ENCODE measurements at regions not wholly inside any gene's neighbourhood (a gene's known extent, or its start where the extent isn't known, plus 50 kb on each side); places are given as distances from the start of the nearest gene placed in this dataset.

GRCh38 chr10:106147021-106147420, 1017.5 kb downstream of the SORCS1 start:
- no peak overlapping the region for H3K4me2 ChIP-seq (ENCODE audit: low read length)
- no peaks in the 10 kb centered on the region for H3K9me3 ChIP-seq (ENCODE audit: low read length)
- ChIA-PET CTCF (ENCODE audit: unreplicated experiment) (no interaction called here), POLR2A (interaction anchor here (0.5 kb wide), 1 partner anchor 68 kb away, joined by 3 read pairs; no protein-coding TSS in a partner anchor)
- no peak overlapping the region for H3K27ac ChIP-seq (ENCODE audit: low read depth, low read length, poor library complexity, severe bottlenecking)
- H3K4me3 ChIP-seq (ENCODE audit: low read depth, low read length, poor library complexity, severe bottlenecking) = no peak overlapping the region
- intact Hi-C loops (cut with micrococcal nuclease; ENCODE audit: unreplicated experiment) = no loop called here
- BruUV-seq (replicated peaks) = no TSS peak
- DNase-seq (ENCODE audit: low spot score) = no peak
- no peaks in the 10 kb centered on the region for H3K4me1 ChIP-seq (ENCODE audit: insufficient read depth, low read length, poor library complexity, severe bottlenecking)
- H3K79me2 ChIP-seq (ENCODE audit: insufficient read depth, low read depth, low read length) = no peaks in the 10 kb centered on the region
- no peaks in the 10 kb centered on the region for H3K9me2 ChIP-seq (ENCODE audit: insufficient read depth, low read length)
- TF ChIP-seq CTCF (conservative IDR thresholded peaks at IDR 0.05; ENCODE audit: low read length) = no peak
- TF ChIP-seq EZH2phosphoT487 (IDR thresholded peaks at IDR 0.05; ENCODE audit: borderline replicate concordance, low read depth, low read length) = no peak
- no peaks in the 10 kb centered on the region for H3K36me3 ChIP-seq (ENCODE audit: insufficient read depth, low read length)
- H2AFZ ChIP-seq (ENCODE audit: low read length) = no peak overlapping the region
- no peaks in the 10 kb centered on the region for H4K20me1 ChIP-seq (ENCODE audit: insufficient read depth, low read length)

- Histone ChIP-seq H3K36me3 (ENCODE audit: insufficient read depth, low read length) (no peaks in the 10 kb centered on the region), H2AFZ (ENCODE audit: low read length) (no peak overlapping the region), H3K4me2 (ENCODE audit: low read length) (no peak overlapping the region), H3K4me1 (ENCODE audit: insufficient read depth, low read length, poor library complexity, severe bottlenecking) (no peaks in the 10 kb centered on the region), H4K20me1 (ENCODE audit: insufficient read depth, low read length) (no peaks in the 10 kb centered on the region), H3K9me2 (ENCODE audit: insufficient read depth, low read length) (no peaks in the 10 kb centered on the region), H3K4me3 (ENCODE audit: low read depth, low read length, poor library complexity, severe bottlenecking) (no peak overlapping the region), H3K9me3 (ENCODE audit: low read length) (no peaks in the 10 kb centered on the region), H3K27ac (ENCODE audit: low read depth, low read length, poor library complexity, severe bottlenecking) (no peak overlapping the region), H3K79me2 (ENCODE audit: insufficient read depth, low read depth, low read length) (no peaks in the 10 kb centered on the region)
- intact Hi-C loops (cut with micrococcal nuclease; ENCODE audit: unreplicated experiment) = no loop called here
- CTCF ChIA-PET (ENCODE audit: unreplicated experiment) = no interaction called here
- no peak for TF ChIP-seq CTCF (conservative IDR thresholded peaks at IDR 0.05; ENCODE audit: low read length)
- no peak for TF ChIP-seq EZH2phosphoT487 (IDR thresholded peaks at IDR 0.05; ENCODE audit: borderline replicate concordance, low read depth, low read length)
- no TSS peak for BruUV-seq (replicated peaks)
- POLR2A ChIA-PET = no interaction called here
- DNase-seq (ENCODE audit: low spot score) = no peak
These were observed 1024.6 kb downstream of the SORCS1 start for GRCh38 chr10:106139915-106140314.

GRCh38 chr10:106136175-106136574, 1028.3 kb downstream of the SORCS1 start:
- CTCF ChIA-PET (ENCODE audit: unreplicated experiment) = no interaction called here
- no peak overlapping the region for H3K4me2 ChIP-seq (ENCODE audit: low read length)
- no peaks in the 10 kb centered on the region for H4K20me1 ChIP-seq (ENCODE audit: insufficient read depth, low read length)
- H3K4me1 ChIP-seq (ENCODE audit: insufficient read depth, low read length, poor library complexity, severe bottlenecking) = no peaks in the 10 kb centered on the region
- no peak overlapping the region for H2AFZ ChIP-seq (ENCODE audit: low read length)
- H3K4me3 ChIP-seq (ENCODE audit: low read depth, low read length, poor library complexity, severe bottlenecking) = no peak overlapping the region
- DNase-seq (ENCODE audit: low spot score) = no peak
- no peaks in the 10 kb centered on the region for H3K9me2 ChIP-seq (ENCODE audit: insufficient read depth, low read length)
- intact Hi-C loops (cut with micrococcal nuclease; ENCODE audit: unreplicated experiment) = no loop called here
- no TSS peak for BruUV-seq (replicated peaks)
- H3K27ac ChIP-seq (ENCODE audit: low read depth, low read length, poor library complexity, severe bottlenecking) = no peak overlapping the region
- H3K79me2 ChIP-seq (ENCODE audit: insufficient read depth, low read depth, low read length) = no peaks in the 10 kb centered on the region
- POLR2A ChIA-PET = no interaction called here
- TF ChIP-seq CTCF (conservative IDR thresholded peaks at IDR 0.05; ENCODE audit: low read length) (no peak), EZH2phosphoT487 (IDR thresholded peaks at IDR 0.05; ENCODE audit: borderline replicate concordance, low read depth, low read length) (no peak)
- H3K9me3 ChIP-seq (ENCODE audit: low read length) = no peaks in the 10 kb centered on the region
- H3K36me3 ChIP-seq (ENCODE audit: insufficient read depth, low read length) = no peaks in the 10 kb centered on the region
